HG03571 (cell line): ENCODE measurements at regions not wholly inside any gene's neighbourhood (a gene's known extent, or its start where the extent isn't known, plus 50 kb on each side); places are given as distances from the start of the nearest gene placed in this dataset.
A peak's percentile ranks its signal among the peaks of the same experiment; 100 is the strongest.
"Not testable (repeated sequence)": the region's sequence is repeated elsewhere in the genome, so short reads cannot be mapped to it uniquely, and the experiment has no call there.

Experiments used
- ATAC-seq: cut with Tn5 transposase; IDR thresholded peaks from one replicate; pipeline ENCODE4 v1.9.1; 2021; ENCODE audit not compliant: unreplicated experiment

DNA sequence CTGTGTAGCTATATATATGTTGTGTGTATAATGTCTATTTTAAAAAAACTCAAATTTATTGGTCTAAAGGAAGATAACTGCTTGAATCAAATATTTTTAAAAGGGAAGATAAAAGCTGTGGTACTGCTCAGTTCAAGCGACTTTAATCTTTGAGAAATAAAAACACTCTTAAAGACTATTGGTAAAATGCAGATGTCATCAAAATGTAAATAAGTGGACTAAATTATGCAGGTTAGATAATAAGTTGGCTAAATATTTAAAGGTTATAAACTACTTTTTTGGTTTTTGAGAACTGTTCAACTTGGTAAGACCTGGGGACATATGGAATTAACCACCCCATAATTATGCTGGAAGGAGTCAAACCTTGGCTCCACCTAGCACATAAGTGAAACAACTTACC, 144.7 kb upstream of the ITM2A start:
- no peak for ATAC-seq

GRCh38 chrX:79506001-79506400, 138.9 kb upstream of the ITM2A start:
- ATAC-seq, result no peak

- no peak for ATAC-seq
Measured at GRCh38 chrX:79482686-79483085, 115.6 kb upstream of the ITM2A start.

DNA sequence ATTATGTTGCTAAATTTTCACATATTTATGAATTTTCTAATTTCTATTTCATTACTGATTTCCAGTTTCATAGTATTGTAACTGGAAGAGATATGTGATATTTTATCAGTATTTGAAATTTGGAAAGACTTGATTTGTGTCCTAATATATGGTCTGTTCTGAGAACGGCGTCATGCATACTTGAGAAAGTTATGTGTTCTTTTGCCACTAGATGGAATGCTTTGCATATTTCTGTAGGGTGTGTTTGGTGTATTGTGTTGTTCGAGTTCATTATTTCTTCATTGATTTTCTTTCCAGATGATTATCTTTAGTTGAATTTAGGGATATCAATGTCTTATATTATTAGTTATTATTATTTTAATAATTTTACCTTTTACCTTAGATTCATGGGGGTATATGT, 110.6 kb upstream of the ITM2A start:
- no peak for ATAC-seq

- ATAC-seq, result no peak
Measured at GRCh38 chrX:79466636-79467035, 99.5 kb upstream of the ITM2A start.

- no peak for ATAC-seq
Measured at GRCh38 chrX:79462458-79462857, 95.3 kb upstream of the ITM2A start.

DNA sequence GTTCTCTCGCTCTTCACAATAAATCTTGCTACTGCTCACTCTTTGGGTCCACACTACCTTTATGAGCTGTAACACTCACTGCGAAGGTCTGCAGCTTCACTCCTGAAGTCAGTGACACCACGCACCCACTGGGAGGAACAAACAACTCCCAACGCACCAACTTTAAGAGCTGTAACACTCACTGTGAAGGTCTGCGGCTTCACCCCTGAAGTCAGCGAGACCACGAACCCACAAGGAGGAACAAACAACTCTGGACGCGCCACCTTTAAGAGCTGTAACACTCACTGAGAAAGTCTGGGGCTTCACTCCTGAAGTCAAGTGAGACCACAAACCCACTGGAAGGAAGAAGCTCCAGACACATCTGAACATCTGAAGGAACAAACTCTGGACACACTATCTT, 89.5 kb upstream of the ITM2A start:
- ATAC-seq, result not testable (repeated sequence)

- ATAC-seq, result peak; percentile 76
Measured at GRCh38 chrX:79452881-79453280, 85.7 kb upstream of the ITM2A start.

- ATAC-seq, result no peak
Measured at GRCh38 chrX:79444694-79445210, 77.6 kb upstream of the ITM2A start.

- no peak for ATAC-seq
Measured at GRCh38 chrX:79443121-79443520, 76.0 kb upstream of the ITM2A start.

- no peak for ATAC-seq
Measured at GRCh38 chrX:79440336-79440735, 73.2 kb upstream of the ITM2A start.
